Neural cell (in vitro differentiated cells): ENCODE measurements at regions not wholly inside any gene's neighbourhood (a gene's known extent, or its start where the extent isn't known, plus 50 kb on each side); places are given as distances from the start of the nearest gene placed in this dataset.

Source experiments
- EP300 ChIP-seq: fragments of 450-650 bp; conservative IDR thresholded peaks from 2 replicates; pipeline ENCODE4 v1.6.1; 2014; ENCODE audit warnings: antibody characterized with exemption, mild to moderate bottlenecking, moderate library complexity; ENCODE audit not compliant: poor library complexity, severe bottlenecking
- EZH2 ChIP-seq: fragments of 200-600, 300-800 bp; shearing (Covaris generic), sonication (generic); IDR thresholded peaks from 2 replicates; pipeline ENCODE4 v1.6.1; 2014; ENCODE audit warnings: antibody characterized with exemption, low read length, borderline replicate concordance, mild to moderate bottlenecking; ENCODE audit not compliant: insufficient read depth, poor library complexity, severe bottlenecking
- MXI1 ChIP-seq: fragments of 450-650 bp; conservative IDR thresholded peaks from 2 replicates; pipeline ENCODE4 v1.6.1; 2014; ENCODE audit warnings: antibody characterized with exemption, mild to moderate bottlenecking; ENCODE audit not compliant: poor library complexity, severe bottlenecking
- POLR2AphosphoS5 ChIP-seq: IDR thresholded peaks from 2 replicates; pipeline ENCODE4 v1.6.1; 2012
- RAD21 ChIP-seq: fragments of 450-650 bp; conservative IDR thresholded peaks from 2 replicates; pipeline ENCODE4 v1.6.1; 2014; ENCODE audit warnings: antibody characterized with exemption, mild to moderate bottlenecking, moderate library complexity
- TAF1 ChIP-seq: IDR thresholded peaks from 2 replicates; pipeline ENCODE4 v1.6.1; 2012; ENCODE audit warnings: low read depth
- TF ChIP-seq, protein P1 (sequence below): fragments of 450-650 bp; IDR thresholded peaks from 2 replicates; pipeline ENCODE4 v1.5.1; 2014; ENCODE audit warnings: antibody characterized with exemption, mild to moderate bottlenecking, moderate library complexity; ENCODE audit not compliant: poor library complexity, severe bottlenecking
- TF ChIP-seq, protein P2 (sequence below): IDR thresholded peaks from 2 replicates; pipeline ENCODE4 v1.6.1; 2012; ENCODE audit warnings: borderline replicate concordance

DNA sequence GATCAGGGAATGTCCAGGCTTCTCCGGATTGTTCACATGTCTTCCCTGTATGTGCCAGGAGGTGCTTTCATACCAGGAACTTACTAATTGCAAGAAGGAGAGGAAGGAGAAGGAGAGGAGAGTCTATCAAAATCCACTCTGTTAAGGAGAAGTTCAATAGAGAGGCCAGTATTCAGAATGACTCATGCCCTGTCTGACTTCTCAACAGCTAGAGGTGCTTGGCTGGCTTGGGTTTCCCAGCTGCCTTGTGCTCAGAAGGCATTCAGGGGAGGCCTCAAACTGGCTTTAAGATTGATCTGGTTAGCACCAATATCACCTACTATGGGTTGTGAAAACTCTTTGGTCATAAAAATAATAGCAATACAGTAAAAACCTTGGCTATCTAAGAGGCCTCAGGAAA is 167.9 kb upstream of the GLRA1 start:
- TF ChIP-seq TAF1, result no peak
- TF ChIP-seq, protein P1, sequence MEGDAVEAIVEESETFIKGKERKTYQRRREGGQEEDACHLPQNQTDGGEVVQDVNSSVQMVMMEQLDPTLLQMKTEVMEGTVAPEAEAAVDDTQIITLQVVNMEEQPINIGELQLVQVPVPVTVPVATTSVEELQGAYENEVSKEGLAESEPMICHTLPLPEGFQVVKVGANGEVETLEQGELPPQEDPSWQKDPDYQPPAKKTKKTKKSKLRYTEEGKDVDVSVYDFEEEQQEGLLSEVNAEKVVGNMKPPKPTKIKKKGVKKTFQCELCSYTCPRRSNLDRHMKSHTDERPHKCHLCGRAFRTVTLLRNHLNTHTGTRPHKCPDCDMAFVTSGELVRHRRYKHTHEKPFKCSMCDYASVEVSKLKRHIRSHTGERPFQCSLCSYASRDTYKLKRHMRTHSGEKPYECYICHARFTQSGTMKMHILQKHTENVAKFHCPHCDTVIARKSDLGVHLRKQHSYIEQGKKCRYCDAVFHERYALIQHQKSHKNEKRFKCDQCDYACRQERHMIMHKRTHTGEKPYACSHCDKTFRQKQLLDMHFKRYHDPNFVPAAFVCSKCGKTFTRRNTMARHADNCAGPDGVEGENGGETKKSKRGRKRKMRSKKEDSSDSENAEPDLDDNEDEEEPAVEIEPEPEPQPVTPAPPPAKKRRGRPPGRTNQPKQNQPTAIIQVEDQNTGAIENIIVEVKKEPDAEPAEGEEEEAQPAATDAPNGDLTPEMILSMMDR, result no peak
- TF ChIP-seq EP300, result no peak
- TF ChIP-seq POLR2AphosphoS5, result no peak
- TF ChIP-seq EZH2, result no peak
- TF ChIP-seq MXI1, result no peak
- no peak for TF ChIP-seq RAD21
- TF ChIP-seq, protein P2, sequence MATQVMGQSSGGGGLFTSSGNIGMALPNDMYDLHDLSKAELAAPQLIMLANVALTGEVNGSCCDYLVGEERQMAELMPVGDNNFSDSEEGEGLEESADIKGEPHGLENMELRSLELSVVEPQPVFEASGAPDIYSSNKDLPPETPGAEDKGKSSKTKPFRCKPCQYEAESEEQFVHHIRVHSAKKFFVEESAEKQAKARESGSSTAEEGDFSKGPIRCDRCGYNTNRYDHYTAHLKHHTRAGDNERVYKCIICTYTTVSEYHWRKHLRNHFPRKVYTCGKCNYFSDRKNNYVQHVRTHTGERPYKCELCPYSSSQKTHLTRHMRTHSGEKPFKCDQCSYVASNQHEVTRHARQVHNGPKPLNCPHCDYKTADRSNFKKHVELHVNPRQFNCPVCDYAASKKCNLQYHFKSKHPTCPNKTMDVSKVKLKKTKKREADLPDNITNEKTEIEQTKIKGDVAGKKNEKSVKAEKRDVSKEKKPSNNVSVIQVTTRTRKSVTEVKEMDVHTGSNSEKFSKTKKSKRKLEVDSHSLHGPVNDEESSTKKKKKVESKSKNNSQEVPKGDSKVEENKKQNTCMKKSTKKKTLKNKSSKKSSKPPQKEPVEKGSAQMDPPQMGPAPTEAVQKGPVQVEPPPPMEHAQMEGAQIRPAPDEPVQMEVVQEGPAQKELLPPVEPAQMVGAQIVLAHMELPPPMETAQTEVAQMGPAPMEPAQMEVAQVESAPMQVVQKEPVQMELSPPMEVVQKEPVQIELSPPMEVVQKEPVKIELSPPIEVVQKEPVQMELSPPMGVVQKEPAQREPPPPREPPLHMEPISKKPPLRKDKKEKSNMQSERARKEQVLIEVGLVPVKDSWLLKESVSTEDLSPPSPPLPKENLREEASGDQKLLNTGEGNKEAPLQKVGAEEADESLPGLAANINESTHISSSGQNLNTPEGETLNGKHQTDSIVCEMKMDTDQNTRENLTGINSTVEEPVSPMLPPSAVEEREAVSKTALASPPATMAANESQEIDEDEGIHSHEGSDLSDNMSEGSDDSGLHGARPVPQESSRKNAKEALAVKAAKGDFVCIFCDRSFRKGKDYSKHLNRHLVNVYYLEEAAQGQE, result no peak
